Prostate gland (tissue), 2 donors: ENCODE measurements at regions not wholly inside any gene's neighbourhood (a gene's known extent, or its start where the extent isn't known, plus 50 kb on each side); places are given as distances from the start of the nearest gene placed in this dataset.

Experiments used
- CTCF ChIP-seq, 4 experiments: fragments of 200-600 bp in 2 of 4; fragments of 450-650 bp in 2 of 4; sonication (generic) in 2 of 4; IDR thresholded peaks; 1 replicate in 3 of 4; 2 replicates in 1 of 4; pipeline ENCODE4 v1.5.1; 2016 to 2019; ENCODE audit warnings: antibody characterized with exemption in 4 of 4, mild to moderate bottlenecking in 2 of 4, moderate library complexity in 2 of 4
- POLR2A ChIP-seq: fragments of 450-650 bp; IDR thresholded peaks from one replicate; pipeline ENCODE4 v1.6.1; 2016; ENCODE audit warnings: antibody characterized with exemption, mild to moderate bottlenecking
- POLR2AphosphoS5 ChIP-seq: sonication (generic); formaldehyde crosslinking; IDR thresholded peaks from one replicate; pipeline ENCODE4 v1.6.1; 2017; ENCODE audit warnings: antibody characterized with exemption

- TF ChIP-seq CTCF (IDR thresholded peaks at IDR 0.05): no peak
- TF ChIP-seq POLR2A: no peak
- no peak for TF ChIP-seq POLR2AphosphoS5
Measured at GRCh38 chr14:35231207-35231760, 60.9 kb upstream of the PSMA6 start.
